H4 (cell line): ENCODE measurements at regions not wholly inside any gene's neighbourhood (a gene's known extent, or its start where the extent isn't known, plus 50 kb on each side); places are given as distances from the start of the nearest gene placed in this dataset.

Source experiments
- DNase-seq: peaks from one replicate; pipeline ENCODE4 v3.0.0-alpha.2; 2015; ENCODE audit warnings: low spot score

- DNase-seq, result no peak
Observed at GRCh38 chr3:81439108-81439507, 322.3 kb downstream of the GBE1 start.

GRCh38 chr3:81437683-81438082, 323.8 kb downstream of the GBE1 start:
- no peak for DNase-seq

GRCh38 chr3:81436182-81436581, 325.3 kb downstream of the GBE1 start:
- DNase-seq, result no peak

- no peak for DNase-seq
Observed at GRCh38 chr3:81435050-81435449, 326.4 kb downstream of the GBE1 start.

- DNase-seq, result no peak
Observed at GRCh38 chr3:81434161-81434560, 327.3 kb downstream of the GBE1 start.

- no peak for DNase-seq
Observed at GRCh38 chr3:81433675-81434074, 327.8 kb downstream of the GBE1 start.

- DNase-seq, result no peak
Observed at GRCh38 chr3:81432456-81432855, 329.0 kb downstream of the GBE1 start.

- DNase-seq, result no peak
Observed at GRCh38 chr3:81426826-81427577, 334.4 kb downstream of the GBE1 start.

- DNase-seq, result no peak
Observed at GRCh38 chr3:81425198-81425868, 336.1 kb downstream of the GBE1 start.

- no peak for DNase-seq
Observed at GRCh38 chr3:81419228-81419627, 342.2 kb downstream of the GBE1 start.

GRCh38 chr3:81416812-81417211, 344.6 kb downstream of the GBE1 start:
- no peak for DNase-seq

- no peak for DNase-seq
Observed at GRCh38 chr3:81406318-81406717, 355.1 kb downstream of the GBE1 start.

- no peak for DNase-seq
Observed at GRCh38 chr3:81395739-81396513, 365.5 kb downstream of the GBE1 start.

GRCh38 chr3:81394651-81395524, 366.6 kb downstream of the GBE1 start:
- no peak for DNase-seq

GRCh38 chr3:81393251-81393650, 368.2 kb downstream of the GBE1 start:
- no peak for DNase-seq

- no peak for DNase-seq
Observed at GRCh38 chr3:81390796-81391195, 370.6 kb downstream of the GBE1 start.

GRCh38 chr3:81388191-81388590, 373.3 kb downstream of the GBE1 start:
- DNase-seq, result no peak

- DNase-seq, result no peak
Observed at GRCh38 chr3:81382470-81382869, 379.0 kb downstream of the GBE1 start.

- DNase-seq, result no peak
Observed at GRCh38 chr3:81380234-81380633, 381.2 kb downstream of the GBE1 start.

- no peak for DNase-seq
Observed at GRCh38 chr3:81378552-81379293, 382.7 kb downstream of the GBE1 start.

- DNase-seq, result no peak
Observed at GRCh38 chr3:81375921-81376320, 385.5 kb downstream of the GBE1 start.
